Pancreas (tissue), 10 donors: ENCODE measurements at regions not wholly inside any gene's neighbourhood (a gene's known extent, or its start where the extent isn't known, plus 50 kb on each side); places are given as distances from the start of the nearest gene placed in this dataset.

ENCODE experiments used
- ATAC-seq, 4 donors: fragments of 200-7000 bp; cut with Tn5 transposase; one replicate each; pipeline versions ENCODE4 v1.8.0 to v1.9.1; 2020; ENCODE audit warnings: mild to moderate bottlenecking in 4 of 4, moderate library complexity in 4 of 4
- DNase-seq, 6 donors: peaks; one replicate each; pipeline ENCODE4 v3.0.0-alpha.2; 2020
- FAIRE-seq: peaks from 2 replicates; lab custom pipeline; 2012; peaks lifted over from hg19 to GRCh38; lab: Jason Lieb, UNC
- H3K27ac ChIP-seq, 4 donors: fragments of 200-600 bp; sonication (generic); 1 replicate in 3 of 4; 2 replicates in 1 of 4; pipeline versions ENCODE4 v1.5.0 to v1.8.0; 2020
- H3K27me3 ChIP-seq, 4 donors: fragments of 200-600 bp; one replicate each; pipeline ENCODE4 v1.8.0; 2021
- H3K36me3 ChIP-seq, 3 donors: fragments of 200-600 bp; sonication (generic) in 1 of 3; one replicate each; pipeline versions ENCODE4 v1.5.0 to v1.8.0; 2020 to 2021
- H3K4me1 ChIP-seq, 3 donors: fragments of 200-600 bp; one replicate each; pipeline ENCODE4 v1.8.0; 2021
- H3K4me3 ChIP-seq, 4 donors: fragments of 200-600 bp; sonication (generic) in 2 of 4; one replicate each; pipeline versions ENCODE4 v1.5.0 to v1.8.0; 2020 to 2021
- H3K9me3 ChIP-seq, 4 donors: fragments of 200-600 bp; one replicate each; pipeline ENCODE4 v1.8.0; 2021
- WGBS, 2 donors: extraction: QIAGEN DNeasy Blood & Tissue Kit; methylation state at CpG; one replicate each; pipeline ENCODE4 v1.1.7; 2013; 5-methylcytosine and 5-hydroxymethylcytosine counted together
- intact Hi-C, 3 donors: fragments of 100-400 bp; cut with DNase I; formaldehyde crosslinking; loops; one replicate each; pipeline versions ENCODE4 v1.11.1 to v1.14.2; 2022
- TF ChIP-seq, protein P1 (sequence below), 4 donors: fragments of 200-600 bp; sonication (generic) in 3 of 4; IDR thresholded peaks; one replicate each; pipeline versions ENCODE4 v1.5.0 to v1.8.0; 2021; ENCODE audit warnings: antibody characterized with exemption in 4 of 4
- donor health status: healthy with polysubstance abuse.
- donor health status: DM: no; HTN: no; CAD: no; lungs with moderate emphysema.
- donor health status: DM: no; HTN: no; CAD: no.
- donor health status: control.
- donor health status: control.
- donor health status: Bipolar disorder and iron deficiency.
- donor health status: DM: yes; HTN: yes; CAD: no.
- donor health status: DM: no; HTN: no; CAD: no.
- donor health status: DM: no; HTN: no; CAD: no.
- donor health status: DM: yes; HTN: yes; CAD: no.

DNA sequence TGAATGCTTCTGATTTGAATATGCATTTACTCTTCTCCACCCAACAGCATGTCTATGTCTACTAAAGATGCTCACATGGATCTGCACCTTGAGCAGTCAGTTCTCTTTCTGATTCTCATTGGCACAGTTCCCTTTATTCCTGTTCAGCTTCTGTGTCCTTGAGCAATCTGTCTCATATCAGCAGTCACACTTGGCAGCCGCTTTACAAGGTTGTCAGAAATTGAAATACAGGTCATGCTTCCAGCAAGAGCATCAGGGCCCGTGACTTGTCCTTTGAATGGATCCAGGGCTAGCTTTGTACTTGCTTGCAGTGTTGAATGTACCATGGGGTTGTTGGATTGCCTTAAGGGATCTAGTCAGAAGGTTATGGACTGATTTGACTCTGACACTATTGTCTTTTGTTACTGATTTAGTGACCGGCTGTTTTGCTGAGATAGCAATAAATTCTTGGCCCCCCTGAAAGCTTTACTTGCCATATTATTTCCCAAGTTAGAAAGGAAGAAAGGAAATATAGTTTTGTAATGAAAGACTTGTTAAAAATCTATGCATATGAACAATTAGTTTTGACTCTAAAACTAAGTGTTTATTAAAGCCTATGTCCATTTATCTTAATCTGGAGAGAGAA, 273.4 kb upstream of the ISL1 start:
- H3K9me3 ChIP-seq = no peaks in the 10 kb centered on the region
- 34 to 40% methylated on average over 3 of the region's 3 CpGs for WGBS, 2 donors
- intact Hi-C loops = no loop called here
- H3K4me1 ChIP-seq = no peaks in the 10 kb centered on the region
- ATAC-seq (no peak), DNase-seq (no peak), FAIRE-seq (no peak)
- no peak overlapping the region for H3K27ac ChIP-seq
- no peak overlapping the region for H3K4me3 ChIP-seq
- TF ChIP-seq, protein P1, sequence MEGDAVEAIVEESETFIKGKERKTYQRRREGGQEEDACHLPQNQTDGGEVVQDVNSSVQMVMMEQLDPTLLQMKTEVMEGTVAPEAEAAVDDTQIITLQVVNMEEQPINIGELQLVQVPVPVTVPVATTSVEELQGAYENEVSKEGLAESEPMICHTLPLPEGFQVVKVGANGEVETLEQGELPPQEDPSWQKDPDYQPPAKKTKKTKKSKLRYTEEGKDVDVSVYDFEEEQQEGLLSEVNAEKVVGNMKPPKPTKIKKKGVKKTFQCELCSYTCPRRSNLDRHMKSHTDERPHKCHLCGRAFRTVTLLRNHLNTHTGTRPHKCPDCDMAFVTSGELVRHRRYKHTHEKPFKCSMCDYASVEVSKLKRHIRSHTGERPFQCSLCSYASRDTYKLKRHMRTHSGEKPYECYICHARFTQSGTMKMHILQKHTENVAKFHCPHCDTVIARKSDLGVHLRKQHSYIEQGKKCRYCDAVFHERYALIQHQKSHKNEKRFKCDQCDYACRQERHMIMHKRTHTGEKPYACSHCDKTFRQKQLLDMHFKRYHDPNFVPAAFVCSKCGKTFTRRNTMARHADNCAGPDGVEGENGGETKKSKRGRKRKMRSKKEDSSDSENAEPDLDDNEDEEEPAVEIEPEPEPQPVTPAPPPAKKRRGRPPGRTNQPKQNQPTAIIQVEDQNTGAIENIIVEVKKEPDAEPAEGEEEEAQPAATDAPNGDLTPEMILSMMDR (IDR thresholded peaks at IDR 0.05) = no peak
- H3K27me3 ChIP-seq = no peaks in the 10 kb centered on the region
- no peaks in the 10 kb centered on the region for H3K36me3 ChIP-seq

DNA sequence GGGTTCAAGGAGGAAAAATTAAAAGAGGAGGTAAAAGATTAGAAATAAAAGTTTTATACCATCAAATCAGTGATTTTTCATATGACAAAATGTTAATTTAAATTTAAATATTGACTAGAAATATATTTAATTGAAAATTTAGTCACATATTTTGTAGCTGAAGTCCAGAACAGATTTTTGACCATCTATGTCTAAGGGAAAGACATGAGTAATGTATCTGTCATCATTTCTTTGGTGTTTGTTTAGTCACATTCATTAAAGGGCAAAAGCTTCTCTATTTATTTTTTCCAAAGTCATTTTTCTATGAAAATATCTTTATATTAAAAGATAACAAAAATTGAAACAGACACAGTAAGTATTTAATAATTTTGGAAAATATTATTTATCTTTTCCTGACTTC, 252.0 kb upstream of the ISL1 start:
- no peaks in the 10 kb centered on the region for H3K27me3 ChIP-seq
- H3K9me3 ChIP-seq = no peaks in the 10 kb centered on the region
- no peak overlapping the region for H3K27ac ChIP-seq
- TF ChIP-seq, protein P1 (IDR thresholded peaks at IDR 0.05) = no peak
- no peak for DNase-seq
- no peaks in the 10 kb centered on the region for H3K36me3 ChIP-seq
- intact Hi-C loops = no loop called here
- H3K4me1 ChIP-seq = no peaks in the 10 kb centered on the region
- no peak for FAIRE-seq
- no peak for ATAC-seq
- no peak overlapping the region for H3K4me3 ChIP-seq

- no peaks in the 10 kb centered on the region for H3K4me1 ChIP-seq
- no peaks in the 10 kb centered on the region for H3K27me3 ChIP-seq
- 41 to 43% methylated on average over 2 of the region's 2 CpGs for WGBS, 2 donors
- intact Hi-C loops = no loop called here
- TF ChIP-seq, protein P1 (IDR thresholded peaks at IDR 0.05) = no peak
- no peak overlapping the region for H3K27ac ChIP-seq
- ATAC-seq = no peak
- no peaks in the 10 kb centered on the region for H3K36me3 ChIP-seq
- DNase-seq = no peak
- FAIRE-seq = no peak
- no peak overlapping the region for H3K4me3 ChIP-seq
- no peaks in the 10 kb centered on the region for H3K9me3 ChIP-seq
Observed at GRCh38 chr5:51138164-51138563, 245.1 kb upstream of the ISL1 start.

- Histone ChIP-seq H3K4me1 (no peaks in the 10 kb centered on the region), H3K9me3 (no peaks in the 10 kb centered on the region), H3K27ac (no peak overlapping the region), H3K27me3 (no peaks in the 10 kb centered on the region), H3K36me3 (no peaks in the 10 kb centered on the region), H3K4me3 (no peak overlapping the region)
- ATAC-seq (no peak), FAIRE-seq (no peak), DNase-seq (no peak)
- TF ChIP-seq, protein P1 (IDR thresholded peaks at IDR 0.05) = no peak
- WGBS, 2 donors = 20 to 23% methylated on average over 2 of the region's 2 CpGs
- intact Hi-C loops = no loop called here
Observed at GRCh38 chr5:51148437-51148836, 234.8 kb upstream of the ISL1 start.

- Histone ChIP-seq H3K9me3 (no peaks in the 10 kb centered on the region), H3K36me3 (no peaks in the 10 kb centered on the region), H3K27me3 (no peaks in the 10 kb centered on the region), H3K4me1 (no peaks in the 10 kb centered on the region), H3K27ac (no peak overlapping the region), H3K4me3 (no peak overlapping the region)
- no peak for FAIRE-seq
- intact Hi-C loops = no loop called here
- DNase-seq = no peak
- ATAC-seq = no peak
- TF ChIP-seq, protein P1 (IDR thresholded peaks at IDR 0.05) = no peak
Observed at GRCh38 chr5:51156222-51156621, 227.0 kb upstream of the ISL1 start.
